Tibial nerve (tissue), 4 donors: ENCODE measurements at regions not wholly inside any gene's neighbourhood (a gene's known extent, or its start where the extent isn't known, plus 50 kb on each side); places are given as distances from the start of the nearest gene placed in this dataset.

ENCODE experiments used
- DNase-seq, 2 donors: peaks; one replicate each; pipeline ENCODE4 v3.0.0-alpha.2; 2019; ENCODE audit warnings: low spot score in 2 of 2
- H3K27ac ChIP-seq, 4 donors: fragments of 200-600 bp; sonication (generic) in 3 of 4; one replicate each; pipeline ENCODE4 v1.5.1; 2017 to 2019; ENCODE audit warnings: mild to moderate bottlenecking in 1 of 4
- H3K27me3 ChIP-seq, 2 donors: fragments of 200-600 bp; sonication (generic) in 1 of 2; one replicate each; pipeline versions ENCODE4 v1.5.1 to v1.6.0; 2017 to 2019
- H3K36me3 ChIP-seq, 3 donors: fragments of 200-600 bp; sonication (generic); one replicate each; pipeline ENCODE4 v1.5.1; 2018 to 2019
- H3K4me1 ChIP-seq, 4 donors: fragments of 200-600 bp; sonication (generic) in 3 of 4; one replicate each; pipeline ENCODE4 v1.5.1; 2017 to 2019
- H3K4me3 ChIP-seq, 4 donors: fragments of 200-600 bp; sonication (generic) in 3 of 4; one replicate each; pipeline ENCODE4 v1.5.1; 2017 to 2019; ENCODE audit warnings: mild to moderate bottlenecking in 1 of 4, moderate library complexity in 1 of 4
- H3K9me3 ChIP-seq, 4 donors: fragments of 200-600 bp; sonication (generic) in 3 of 4; one replicate each; pipeline ENCODE4 v1.5.1; 2017 to 2019
- CTCF ChIP-seq, 5 experiments: fragments of 200-600 bp in 3 of 5; fragments of 450-650 bp in 2 of 5; sonication (generic) in 3 of 5; IDR thresholded peaks; one replicate each; pipeline ENCODE4 v1.5.1; 2016 to 2019; ENCODE audit warnings: antibody characterized with exemption in 5 of 5, mild to moderate bottlenecking in 3 of 5, moderate library complexity in 2 of 5
- EP300 ChIP-seq, 2 donors: sonication (generic); formaldehyde crosslinking; IDR thresholded peaks; one replicate each; pipeline ENCODE4 v1.6.1; 2017; ENCODE audit warnings: antibody characterized with exemption in 2 of 2, mild to moderate bottlenecking in 1 of 2
- POLR2A ChIP-seq, 2 donors: fragments of 450-650 bp; IDR thresholded peaks; one replicate each; pipeline ENCODE4 v1.6.1; 2017; ENCODE audit warnings: antibody characterized with exemption in 2 of 2, mild to moderate bottlenecking in 2 of 2, moderate library complexity in 2 of 2
- WGBS, 2 donors: methylation state at CpG; one replicate each; pipeline ENCODE4 v1.1.5; 2018; 5-methylcytosine and 5-hydroxymethylcytosine counted together

GRCh38 chr12:90652280-90652679 is 302.7 kb downstream of the CCER1 start:
- Histone ChIP-seq H3K9me3 (peaks cover 0 to 6% (median 3%) of the 10 kb centered on the region in 4 donors), H3K27me3 (no peaks in the 10 kb centered on the region), H3K4me1 (no peaks in the 10 kb centered on the region), H3K36me3 (no peaks in the 10 kb centered on the region), H3K4me3 (no peak overlapping the region), H3K27ac (no peak overlapping the region)
- DNase-seq, result no peak
- 67 to 71% methylated on average over 2 of the region's 2 CpGs for WGBS, 2 donors
- TF ChIP-seq CTCF (IDR thresholded peaks at IDR 0.05) (no peak), POLR2A (IDR thresholded peaks at IDR 0.05) (no peak)

- Histone ChIP-seq H3K27me3 (no peaks in the 10 kb centered on the region), H3K36me3 (no peaks in the 10 kb centered on the region), H3K9me3 (peaks cover 0 to 14% (median 3%) of the 10 kb centered on the region in 4 donors), H3K27ac (no peak overlapping the region), H3K4me3 (no peak overlapping the region), H3K4me1 (no peaks in the 10 kb centered on the region)
- 73 to 89% methylated on average over 1 of the region's 1 CpG for WGBS, 2 donors
- no peak for TF ChIP-seq POLR2A (IDR thresholded peaks at IDR 0.05)
- TF ChIP-seq CTCF (IDR thresholded peaks at IDR 0.05), result no peak
- no peak for TF ChIP-seq EP300 (IDR thresholded peaks at IDR 0.05)
- DNase-seq, result no peak
Observed at GRCh38 chr12:90645181-90645580, 309.8 kb downstream of the CCER1 start.

GRCh38 chr12:90631591-90632212 is 323.3 kb downstream of the CCER1 start:
- Histone ChIP-seq H3K27ac (no peak overlapping the region), H3K4me3 (no peak overlapping the region), H3K9me3 (peaks cover 0 to 9% (median 2%) of the 10 kb centered on the region in 4 donors), H3K4me1 (no peaks in the 10 kb centered on the region), H3K27me3 (no peaks in the 10 kb centered on the region), H3K36me3 (no peaks in the 10 kb centered on the region)
- 0 to 41% methylated on average over 1 of the region's 1 CpG for WGBS, 2 donors
- no peak for DNase-seq
- no peak for TF ChIP-seq EP300 (IDR thresholded peaks at IDR 0.05)
- TF ChIP-seq POLR2A (IDR thresholded peaks at IDR 0.05), result no peak
- TF ChIP-seq CTCF (IDR thresholded peaks at IDR 0.05), result no peak

GRCh38 chr12:90630006-90630405 is 325.0 kb downstream of the CCER1 start:
- H3K27me3 ChIP-seq, result no peaks in the 10 kb centered on the region
- H3K4me1 ChIP-seq, result no peaks in the 10 kb centered on the region
- no peak for TF ChIP-seq CTCF (IDR thresholded peaks at IDR 0.05)
- no peak for TF ChIP-seq POLR2A (IDR thresholded peaks at IDR 0.05)
- TF ChIP-seq EP300 (IDR thresholded peaks at IDR 0.05), result no peak
- peaks cover 0 to 9% (median 2%) of the 10 kb centered on the region in 4 donors for H3K9me3 ChIP-seq
- no peak overlapping the region for H3K27ac ChIP-seq
- no peak overlapping the region for H3K4me3 ChIP-seq
- H3K36me3 ChIP-seq, result no peaks in the 10 kb centered on the region
- no peak for DNase-seq

GRCh38 chr12:90628213-90628612 is 326.8 kb downstream of the CCER1 start:
- H3K36me3 ChIP-seq, result no peaks in the 10 kb centered on the region
- no peak for TF ChIP-seq CTCF (IDR thresholded peaks at IDR 0.05)
- no peak for TF ChIP-seq EP300 (IDR thresholded peaks at IDR 0.05)
- TF ChIP-seq POLR2A (IDR thresholded peaks at IDR 0.05), result no peak
- no peak overlapping the region for H3K4me3 ChIP-seq
- no peak for DNase-seq
- peaks cover 0 to 4% (median under 1%) of the 10 kb centered on the region in 4 donors for H3K9me3 ChIP-seq
- H3K4me1 ChIP-seq, result no peaks in the 10 kb centered on the region
- no peaks in the 10 kb centered on the region for H3K27me3 ChIP-seq
- WGBS, 2 donors, result 77 to 79% methylated on average over 1 of the region's 1 CpG
- no peak overlapping the region for H3K27ac ChIP-seq
